C4-2B (cell line): ENCODE measurements at regions not wholly inside any gene's neighbourhood (a gene's known extent, or its start where the extent isn't known, plus 50 kb on each side); places are given as distances from the start of the nearest gene placed in this dataset.

Source experiments
- CTCF ChIP-seq: fragments of 450-650 bp; conservative IDR thresholded peaks from 2 replicates; pipeline ENCODE4 v1.5.1; 2017; ENCODE audit warnings: mild to moderate bottlenecking
- ZFX ChIP-seq: fragments of 450-650 bp; IDR thresholded peaks from 2 replicates; pipeline ENCODE4 v1.6.1; 2017

- TF ChIP-seq CTCF, result no peak
- no peak for TF ChIP-seq ZFX
Observed at GRCh38 chr1:105000793-105001192, 1251.1 kb downstream of the AMY1C start.
